ENCODE measurements at regions not wholly inside any gene's neighbourhood (a gene's known extent, or its start where the extent isn't known, plus 50 kb on each side); places are given as distances from the start of the nearest gene placed in this dataset.

- no peaks in the 10 kb centered on the region for H3K4me1 ChIP-seq
- H3K36me3 ChIP-seq: no peaks in the 10 kb centered on the region
- TF ChIP-seq POLR2AphosphoS5 (IDR thresholded peaks at IDR 0.05) (no peak), EP300 (IDR thresholded peaks at IDR 0.05) (no peak), CTCF (IDR thresholded peaks at IDR 0.05) (no peak), POLR2A (IDR thresholded peaks at IDR 0.05) (no peak)
- no peaks in the 10 kb centered on the region for H3K27me3 ChIP-seq
- no peak overlapping the region for H3K4me3 ChIP-seq
- H3K27ac ChIP-seq: no peak overlapping the region
- intact Hi-C loops (cut with DNase I; ENCODE audit: low total_unique reads): no loop called here
- H3K9me3 ChIP-seq: no peaks in the 10 kb centered on the region
- no peak for DNase-seq
- 87 to 98% (median 96%) methylated on average over 2 of the region's 2 CpGs for WGBS, 5 donors
These were observed 96.7 kb upstream of the TP63 start for GRCh38 chr3:189534531-189534930.

GRCh38 chr3:189537135-189537534, 94.1 kb upstream of the TP63 start:
- intact Hi-C loops (cut with DNase I; ENCODE audit: low total_unique reads): no loop called here
- WGBS, 5 donors: 80 to 87% (median 83%) methylated on average over 1 of the region's 1 CpG
- Histone ChIP-seq H3K36me3 (no peaks in the 10 kb centered on the region), H3K27ac (no peak overlapping the region), H3K4me1 (no peaks in the 10 kb centered on the region), H3K27me3 (no peaks in the 10 kb centered on the region), H3K9me3 (no peaks in the 10 kb centered on the region), H3K4me3 (no peak overlapping the region)
- TF ChIP-seq POLR2AphosphoS5 (IDR thresholded peaks at IDR 0.05) (no peak), CTCF (IDR thresholded peaks at IDR 0.05) (no peak), EP300 (IDR thresholded peaks at IDR 0.05) (no peak), POLR2A (IDR thresholded peaks at IDR 0.05) (no peak)
- no peak for DNase-seq

- no peak for DNase-seq
These were observed 83.7 kb upstream of the TP63 start for GRCh38 chr3:189547448-189547847.

GRCh38 chr3:189548053-189548452, 83.1 kb upstream of the TP63 start:
- no peaks in the 10 kb centered on the region for H3K4me1 ChIP-seq
- no peak for DNase-seq
- no peak for TF ChIP-seq EP300 (IDR thresholded peaks at IDR 0.05)
- TF ChIP-seq POLR2AphosphoS5 (IDR thresholded peaks at IDR 0.05): no peak
- TF ChIP-seq CTCF (IDR thresholded peaks at IDR 0.05): no peak
- no peak for TF ChIP-seq POLR2A (IDR thresholded peaks at IDR 0.05)
- intact Hi-C loops (cut with DNase I; ENCODE audit: low total_unique reads): no loop called here
- no peak overlapping the region for H3K27ac ChIP-seq
- peaks cover 0 to 36% (median 8%) of the 10 kb centered on the region in 4 donors for H3K9me3 ChIP-seq
- H3K36me3 ChIP-seq: no peaks in the 10 kb centered on the region
- no peaks in the 10 kb centered on the region for H3K27me3 ChIP-seq
- no peak overlapping the region for H3K4me3 ChIP-seq

More at GRCh38 chr3:189547448-189547847, 83.7 kb upstream of the TP63 start:
- Histone ChIP-seq H3K4me3 (no peak overlapping the region), H3K27me3 (no peaks in the 10 kb centered on the region), H3K27ac (no peak overlapping the region), H3K9me3 (peaks cover 0 to 36% (median 8%) of the 10 kb centered on the region in 4 donors), H3K4me1 (no peaks in the 10 kb centered on the region), H3K36me3 (no peaks in the 10 kb centered on the region)
- intact Hi-C loops (cut with DNase I; ENCODE audit: low total_unique reads): no loop called here
- TF ChIP-seq POLR2A (IDR thresholded peaks at IDR 0.05) (no peak), POLR2AphosphoS5 (IDR thresholded peaks at IDR 0.05) (no peak), EP300 (IDR thresholded peaks at IDR 0.05) (no peak), CTCF (IDR thresholded peaks at IDR 0.05) (no peak)
